Calu3 (cell line): ENCODE measurements at regions not wholly inside any gene's neighbourhood (a gene's known extent, or its start where the extent isn't known, plus 50 kb on each side); places are given as distances from the start of the nearest gene placed in this dataset.

Source experiments
- BruUV-seq: library from RNA; stranded (reverse); fragments of 400-500 nt; replicated peaks from 2 replicates; lab custom pipeline; 2021; lab: Mats Ljungman, UMichigan
- CTCF ChIA-PET: fragments of 300-600 bp; sonication (Branson Sonifier 250); formaldehyde crosslinking; loops from one replicate; lab custom pipeline; 2022; ENCODE audit warnings: antibody characterized with exemption; lab: Charles Lee
- DNase-seq: peaks from one replicate; pipeline ENCODE4 v3.0.0; 2022
- H3K27ac Mint-ChIP-seq: one replicate; pipeline ENCODE4 v1.8.0; 2022; ENCODE audit warnings: mixed read lengths; ENCODE audit not compliant: unreplicated experiment
- H3K27me3 Mint-ChIP-seq: one replicate; pipeline ENCODE4 v1.8.0; 2022; ENCODE audit warnings: mixed read lengths; ENCODE audit not compliant: unreplicated experiment
- H3K36me3 Mint-ChIP-seq: one replicate; pipeline ENCODE4 v1.8.0; 2022; ENCODE audit warnings: mild to moderate bottlenecking, moderate library complexity, mixed read lengths; ENCODE audit not compliant: insufficient read depth, unreplicated experiment
- H3K4me1 Mint-ChIP-seq: one replicate; pipeline ENCODE4 v1.8.0; 2022; ENCODE audit warnings: mild to moderate bottlenecking, low read depth, mixed read lengths; ENCODE audit not compliant: unreplicated experiment
- H3K4me3 Mint-ChIP-seq: one replicate; pipeline ENCODE4 v1.8.0; 2022; ENCODE audit warnings: mild to moderate bottlenecking, low read depth, moderate library complexity, mixed read lengths; ENCODE audit not compliant: unreplicated experiment
- H3K9me3 Mint-ChIP-seq: one replicate; pipeline ENCODE4 v1.8.0; 2022; ENCODE audit warnings: low read depth, mixed read lengths; ENCODE audit not compliant: unreplicated experiment
- intact Hi-C: fragments of 100-400 bp; cut with micrococcal nuclease; formaldehyde crosslinking; loops from one replicate; pipeline ENCODE4 v1.10.0; 2022; ENCODE audit not compliant: unreplicated experiment
- TF ChIP-seq, protein P1 (sequence below): fragments of 200-600 bp; IDR thresholded peaks from one replicate; pipeline ENCODE4 v1.8.0; 2022; ENCODE audit warnings: antibody characterized with exemption; ENCODE audit not compliant: unreplicated experiment

GRCh38 chr16:65200156-65200773, 78.4 kb upstream of the CDH11 start:
- TF ChIP-seq, protein P1, sequence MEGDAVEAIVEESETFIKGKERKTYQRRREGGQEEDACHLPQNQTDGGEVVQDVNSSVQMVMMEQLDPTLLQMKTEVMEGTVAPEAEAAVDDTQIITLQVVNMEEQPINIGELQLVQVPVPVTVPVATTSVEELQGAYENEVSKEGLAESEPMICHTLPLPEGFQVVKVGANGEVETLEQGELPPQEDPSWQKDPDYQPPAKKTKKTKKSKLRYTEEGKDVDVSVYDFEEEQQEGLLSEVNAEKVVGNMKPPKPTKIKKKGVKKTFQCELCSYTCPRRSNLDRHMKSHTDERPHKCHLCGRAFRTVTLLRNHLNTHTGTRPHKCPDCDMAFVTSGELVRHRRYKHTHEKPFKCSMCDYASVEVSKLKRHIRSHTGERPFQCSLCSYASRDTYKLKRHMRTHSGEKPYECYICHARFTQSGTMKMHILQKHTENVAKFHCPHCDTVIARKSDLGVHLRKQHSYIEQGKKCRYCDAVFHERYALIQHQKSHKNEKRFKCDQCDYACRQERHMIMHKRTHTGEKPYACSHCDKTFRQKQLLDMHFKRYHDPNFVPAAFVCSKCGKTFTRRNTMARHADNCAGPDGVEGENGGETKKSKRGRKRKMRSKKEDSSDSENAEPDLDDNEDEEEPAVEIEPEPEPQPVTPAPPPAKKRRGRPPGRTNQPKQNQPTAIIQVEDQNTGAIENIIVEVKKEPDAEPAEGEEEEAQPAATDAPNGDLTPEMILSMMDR, result no peak
- no peaks in the 10 kb centered on the region for H3K36me3 Mint-ChIP-seq
- H3K27ac Mint-ChIP-seq, result no peak overlapping the region
- intact Hi-C loops, result no loop called here
- H3K4me3 Mint-ChIP-seq, result no peak overlapping the region
- DNase-seq, result no peak
- CTCF ChIA-PET, result no interaction called here
- peaks cover 26% of the 10 kb centered on the region for H3K9me3 Mint-ChIP-seq
- H3K27me3 Mint-ChIP-seq, result no peaks in the 10 kb centered on the region
- no TSS peak for BruUV-seq
- H3K4me1 Mint-ChIP-seq, result no peaks in the 10 kb centered on the region

DNA sequence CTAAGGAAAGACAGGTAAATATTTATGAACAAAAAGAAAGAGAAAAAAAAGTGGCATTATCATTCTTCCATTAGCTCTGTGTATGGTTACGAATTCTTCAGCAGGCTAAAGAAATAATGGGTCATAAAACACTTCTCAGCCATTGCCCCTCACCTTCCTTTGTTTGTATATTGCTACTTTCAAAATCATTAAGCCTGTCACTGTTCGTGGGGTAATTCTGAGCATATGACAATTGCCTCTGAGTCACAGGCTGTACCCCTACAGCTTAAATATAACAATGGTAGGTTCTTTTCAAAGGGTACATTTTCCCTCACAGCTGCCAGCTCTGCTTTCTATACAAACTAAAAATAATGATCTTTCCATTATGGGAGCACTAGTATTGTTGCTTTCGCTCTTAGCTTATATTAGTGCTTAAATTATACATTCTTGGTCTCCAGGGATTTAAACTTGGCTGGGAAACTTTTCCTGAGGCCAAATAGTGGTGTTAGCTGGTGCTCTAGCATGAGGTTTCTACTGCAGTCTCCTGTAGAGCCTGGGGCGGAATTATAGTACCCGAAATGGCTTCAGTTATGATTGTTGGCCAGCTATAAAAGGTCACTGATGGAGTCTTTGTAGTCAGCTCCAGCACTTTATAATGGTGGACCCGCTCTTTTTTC, 74.7 kb upstream of the CDH11 start:
- CTCF ChIA-PET, result no interaction called here
- Mint-ChIP-seq H3K4me3 (no peak overlapping the region), H3K27me3 (no peaks in the 10 kb centered on the region), H3K9me3 (peaks cover 20% of the 10 kb centered on the region), H3K4me1 (no peaks in the 10 kb centered on the region), H3K27ac (no peak overlapping the region), H3K36me3 (no peaks in the 10 kb centered on the region)
- no TSS peak for BruUV-seq
- no peak for DNase-seq
- intact Hi-C loops, result no loop called here
- TF ChIP-seq, protein P1, result no peak

GRCh38 chr16:65195998-65196397, 74.1 kb upstream of the CDH11 start:
- BruUV-seq, result no TSS peak
- TF ChIP-seq, protein P1, result no peak
- Mint-ChIP-seq H3K4me3 (no peak overlapping the region), H3K27me3 (no peaks in the 10 kb centered on the region), H3K27ac (no peak overlapping the region), H3K36me3 (no peaks in the 10 kb centered on the region), H3K4me1 (no peaks in the 10 kb centered on the region), H3K9me3 (peaks cover 20% of the 10 kb centered on the region)
- CTCF ChIA-PET, result no interaction called here
- intact Hi-C loops, result no loop called here
- DNase-seq, result no peak

- Mint-ChIP-seq H3K9me3 (peaks cover 9% of the 10 kb centered on the region), H3K36me3 (no peaks in the 10 kb centered on the region), H3K27me3 (no peaks in the 10 kb centered on the region), H3K4me3 (no peak overlapping the region), H3K4me1 (no peaks in the 10 kb centered on the region), H3K27ac (no peak overlapping the region)
- intact Hi-C loops, result no loop called here
- CTCF ChIA-PET, result no interaction called here
- no TSS peak for BruUV-seq
- TF ChIP-seq, protein P1, result no peak
- DNase-seq, result no peak
Observed at GRCh38 chr16:65185241-65185778, 63.4 kb upstream of the CDH11 start.
